ENCODE measurements at regions not wholly inside any gene's neighbourhood (a gene's known extent, or its start where the extent isn't known, plus 50 kb on each side); places are given as distances from the start of the nearest gene placed in this dataset.

DNA sequence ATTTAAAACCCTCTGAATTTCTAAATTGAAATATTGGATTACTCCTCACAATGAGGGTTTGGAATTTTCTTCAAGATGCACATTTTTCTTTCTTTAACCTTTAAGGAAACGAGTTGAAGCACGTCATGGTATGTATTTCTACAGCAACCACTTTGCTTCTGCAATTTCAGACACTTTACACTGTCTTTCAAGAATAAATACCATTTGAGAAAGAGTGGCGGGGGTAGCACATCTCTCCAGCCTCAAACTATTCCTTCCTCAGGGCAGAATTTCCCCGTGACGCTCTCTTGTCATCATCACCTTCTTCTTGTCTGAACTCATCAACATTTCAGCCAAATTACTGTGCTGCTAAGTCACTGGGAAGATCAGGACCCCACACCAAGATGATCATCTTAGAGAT, 1073.4 kb downstream of the EFNB2 start:
- TF ChIP-seq, protein P1, sequence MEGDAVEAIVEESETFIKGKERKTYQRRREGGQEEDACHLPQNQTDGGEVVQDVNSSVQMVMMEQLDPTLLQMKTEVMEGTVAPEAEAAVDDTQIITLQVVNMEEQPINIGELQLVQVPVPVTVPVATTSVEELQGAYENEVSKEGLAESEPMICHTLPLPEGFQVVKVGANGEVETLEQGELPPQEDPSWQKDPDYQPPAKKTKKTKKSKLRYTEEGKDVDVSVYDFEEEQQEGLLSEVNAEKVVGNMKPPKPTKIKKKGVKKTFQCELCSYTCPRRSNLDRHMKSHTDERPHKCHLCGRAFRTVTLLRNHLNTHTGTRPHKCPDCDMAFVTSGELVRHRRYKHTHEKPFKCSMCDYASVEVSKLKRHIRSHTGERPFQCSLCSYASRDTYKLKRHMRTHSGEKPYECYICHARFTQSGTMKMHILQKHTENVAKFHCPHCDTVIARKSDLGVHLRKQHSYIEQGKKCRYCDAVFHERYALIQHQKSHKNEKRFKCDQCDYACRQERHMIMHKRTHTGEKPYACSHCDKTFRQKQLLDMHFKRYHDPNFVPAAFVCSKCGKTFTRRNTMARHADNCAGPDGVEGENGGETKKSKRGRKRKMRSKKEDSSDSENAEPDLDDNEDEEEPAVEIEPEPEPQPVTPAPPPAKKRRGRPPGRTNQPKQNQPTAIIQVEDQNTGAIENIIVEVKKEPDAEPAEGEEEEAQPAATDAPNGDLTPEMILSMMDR (IDR thresholded peaks at IDR 0.05; ENCODE audit: low read length) = no peak
- TF ChIP-seq EZH2 (IDR thresholded peaks at IDR 0.05; ENCODE audit: borderline replicate concordance, low read length) = no peak
